ENCODE measurements at regions not wholly inside any gene's neighbourhood (a gene's known extent, or its start where the extent isn't known, plus 50 kb on each side); places are given as distances from the start of the nearest gene placed in this dataset.

- Histone ChIP-seq H3F3A (ENCODE audit: insufficient read depth, low read depth) (0 out of 2 replicates have a peak, but pooled peaks cover 3% of the 10 kb centered on the region), H3K4me1 (replicated peaks; ENCODE audit: insufficient read depth) (no peaks in the 10 kb centered on the region), H3K4me3 (no peak overlapping the region), H3K4me2 (no peak overlapping the region), H3K27ac (no peak overlapping the region), H3K79me2 (ENCODE audit: low read depth) (no peaks in the 10 kb centered on the region), H3K27me3 (ENCODE audit: insufficient read depth, low read depth) (peaks cover 15% of the 10 kb centered on the region; the same call in 1 of the 2 replicates), H3K9me3 (ENCODE audit: insufficient read depth, low read depth) (no peaks in the 10 kb centered on the region), H2AFZ (no peak overlapping the region), H4K20me1 (ENCODE audit: insufficient read depth) (no peaks in the 10 kb centered on the region), H3K36me3 (ENCODE audit: low read depth) (no peaks in the 10 kb centered on the region), H3K9me2 (ENCODE audit: insufficient read depth) (no peaks in the 10 kb centered on the region)
- BruUV-seq (replicated peaks): no TSS peak
- intact Hi-C loops (cut with micrococcal nuclease; ENCODE audit: unreplicated experiment): no loop called here
- no peak for TF ChIP-seq EZH2 (IDR thresholded peaks at IDR 0.05; ENCODE audit: low read depth)
- no peak for TF ChIP-seq CTCF (conservative IDR thresholded peaks at IDR 0.05)
- no peak for DNase-seq
- ChIA-PET POLR2A (ENCODE audit: unreplicated experiment) (interaction anchor here (0.7 kb wide), 1 partner anchor 145 kb away, joined by 4 read pairs; no protein-coding TSS in a partner anchor), CTCF (no interaction called here)
Observed at GRCh38 chr2:129071531-129071930, 752.9 kb upstream of the HS6ST1 start.

GRCh38 chr2:129074298-129074920 lies 755.7 kb upstream of the HS6ST1 start:
- H3K4me3 ChIP-seq: no peak overlapping the region
- H3K36me3 ChIP-seq (ENCODE audit: low read depth): no peaks in the 10 kb centered on the region
- ChIA-PET POLR2A (ENCODE audit: unreplicated experiment) (no interaction called here), CTCF (no interaction called here)
- intact Hi-C loops (cut with micrococcal nuclease; ENCODE audit: unreplicated experiment): no loop called here
- H3K4me2 ChIP-seq: no peak overlapping the region
- no peaks in the 10 kb centered on the region for H4K20me1 ChIP-seq (ENCODE audit: insufficient read depth)
- H3K27me3 ChIP-seq (ENCODE audit: insufficient read depth, low read depth): peaks cover 13% of the 10 kb centered on the region; the same call in 1 of the 2 replicates
- no peak for TF ChIP-seq CTCF (conservative IDR thresholded peaks at IDR 0.05)
- no peak for TF ChIP-seq EZH2 (IDR thresholded peaks at IDR 0.05; ENCODE audit: low read depth)
- no TSS peak for BruUV-seq (replicated peaks)
- no peaks in the 10 kb centered on the region for H3K9me3 ChIP-seq (ENCODE audit: insufficient read depth, low read depth)
- no peaks in the 10 kb centered on the region for H3K9me2 ChIP-seq (ENCODE audit: insufficient read depth)
- H3K79me2 ChIP-seq (ENCODE audit: low read depth): no peaks in the 10 kb centered on the region
- no peak overlapping the region for H3K27ac ChIP-seq
- H3K4me1 ChIP-seq (replicated peaks; ENCODE audit: insufficient read depth): no peaks in the 10 kb centered on the region
- H3F3A ChIP-seq (ENCODE audit: insufficient read depth, low read depth): no peaks in the 10 kb centered on the region
- DNase-seq: no peak
- H2AFZ ChIP-seq: no peak overlapping the region

- Histone ChIP-seq H3K9me2 (ENCODE audit: insufficient read depth) (no peaks in the 10 kb centered on the region), H3K36me3 (ENCODE audit: low read depth) (no peaks in the 10 kb centered on the region), H2AFZ (no peak overlapping the region), H3K4me1 (replicated peaks; ENCODE audit: insufficient read depth) (no peaks in the 10 kb centered on the region), H4K20me1 (ENCODE audit: insufficient read depth) (no peaks in the 10 kb centered on the region), H3F3A (ENCODE audit: insufficient read depth, low read depth) (no peaks in the 10 kb centered on the region), H3K4me2 (no peak overlapping the region), H3K79me2 (ENCODE audit: low read depth) (no peaks in the 10 kb centered on the region), H3K27ac (no peak overlapping the region), H3K27me3 (ENCODE audit: insufficient read depth, low read depth) (peaks cover 19% of the 10 kb centered on the region), H3K9me3 (ENCODE audit: insufficient read depth, low read depth) (no peaks in the 10 kb centered on the region), H3K4me3 (no peak overlapping the region)
- BruUV-seq (replicated peaks): no TSS peak
- DNase-seq: no peak
- POLR2A ChIA-PET (ENCODE audit: unreplicated experiment): no interaction called here
- intact Hi-C loops (cut with micrococcal nuclease; ENCODE audit: unreplicated experiment): no loop called here
- CTCF ChIA-PET: no interaction called here
- TF ChIP-seq CTCF (conservative IDR thresholded peaks at IDR 0.05) (no peak), EZH2 (IDR thresholded peaks at IDR 0.05; ENCODE audit: low read depth) (no peak)
Observed at GRCh38 chr2:129078548-129078947, 759.9 kb upstream of the HS6ST1 start.
